ENCODE measurements at regions not wholly inside any gene's neighbourhood (a gene's known extent, or its start where the extent isn't known, plus 50 kb on each side); places are given as distances from the start of the nearest gene placed in this dataset.

GRCh38 chr6:102195311-102195710 is 801.8 kb downstream of the GRIK2 start (continued):
- no peak for TF ChIP-seq CUX1 (IDR thresholded peaks at IDR 0.05; ENCODE audit: insufficient replicate concordance, low read depth, low read length)
- no peak for TF ChIP-seq SMAD5 (IDR thresholded peaks at IDR 0.05; ENCODE audit: low read depth)

- intact Hi-C loops (cut with micrococcal nuclease; ENCODE audit: unreplicated experiment) = no loop called here
- ATAC-seq (no peak), DNase-seq (ENCODE audit: low read depth, low spot score) (no peak), FAIRE-seq (no peak)
- in situ Hi-C loops (cut with MboI) = no loop called here
- CTCF ChIA-PET = no interaction called here
- no peaks in the 10 kb centered on the region for H3K36me3 ChIP-seq (ENCODE audit: control insufficient read depth in 2 of 2, insufficient read depth in 2 of 2, low read length in 1 of 2)
- SMC1A ChIA-PET (ENCODE audit: uncharacterized antibody, unreplicated experiment) = no interaction called here
- BruUV-seq (replicated peaks) = no TSS peak
- H3K9ac ChIP-seq (ENCODE audit: control insufficient read depth, insufficient read depth, low read length) = no peak overlapping the region
- H2AFZ ChIP-seq (ENCODE audit: control insufficient read depth, low read depth, low read length) = no peak overlapping the region
- H3K4me3 ChIP-seq = no peak overlapping the region
- no peaks in the 10 kb centered on the region for H3K27me3 ChIP-seq (replicated peaks in 1 of 2; ENCODE audit: control insufficient read depth in 2 of 2, insufficient read depth in 2 of 2, low read length in 1 of 2)
- H3K9me3 ChIP-seq (replicated peaks; ENCODE audit: control insufficient read depth, insufficient read depth, low read length) = no peaks in the 10 kb centered on the region; the same call in 2 of the 3 replicates
- no peaks in the 10 kb centered on the region for H3K79me2 ChIP-seq (ENCODE audit: control insufficient read depth, insufficient read depth, low read length)
- POLR2A ChIA-PET = no interaction called here
- WGBS (ENCODE audit: insufficient coverage, insufficient replicate concordance, low lambda C conversion rate, missing lambda C conversion rate) = 42% methylated on average over 2 of the region's 3 CpGs
- no peaks in the 10 kb centered on the region for H3K4me1 ChIP-seq (ENCODE audit: control insufficient read depth, insufficient read depth, low read length)
- no peak overlapping the region for H3K4me2 ChIP-seq (ENCODE audit: control insufficient read depth, insufficient read depth)
- RAD21 ChIA-PET (ENCODE audit: unreplicated experiment) = no interaction called here
- H3K27ac ChIP-seq (ENCODE audit: control insufficient read depth, insufficient read depth) = no peak overlapping the region
- H4K20me1 ChIP-seq (ENCODE audit: control insufficient read depth, insufficient read depth) = no peaks in the 10 kb centered on the region
- TF ChIP-seq YBX1 (IDR thresholded peaks at IDR 0.05) (no peak), FOXK2 (IDR thresholded peaks at IDR 0.05) (no peak), TBL1XR1 (IDR thresholded peaks at IDR 0.05; ENCODE audit: low read depth, low read length) (no peak), STAT1 (conservative IDR thresholded peaks at IDR 0.05) (no peak), ZNF274 (IDR thresholded peaks at IDR 0.05; ENCODE audit: insufficient read depth, insufficient read length) (no peak), SUZ12 (IDR thresholded peaks at IDR 0.05; ENCODE audit: unreplicated experiment) (no peak), EED (IDR thresholded peaks at IDR 0.05; ENCODE audit: low read depth) (no peak), HDAC6 (IDR thresholded peaks at IDR 0.05; ENCODE audit: unreplicated experiment) (no peak), USF2 (IDR thresholded peaks at IDR 0.05; ENCODE audit: borderline replicate concordance, low read depth, low read length) (no peak), ELK1 (IDR thresholded peaks at IDR 0.05; ENCODE audit: low read depth, low read length) (no peak), BCLAF1 (IDR thresholded peaks at IDR 0.05) (no peak), SUPT20H (IDR thresholded peaks at IDR 0.05; ENCODE audit: borderline replicate concordance, control insufficient read depth, low read depth, low read length) (no peak)
These were observed 803.7 kb downstream of the GRIK2 start for GRCh38 chr6:102197211-102197610.
